DMS153 (cell line): ENCODE measurements at regions not wholly inside any gene's neighbourhood (a gene's known extent, or its start where the extent isn't known, plus 50 kb on each side); places are given as distances from the start of the nearest gene placed in this dataset.
"Not testable (repeated sequence)": the region's sequence is repeated elsewhere in the genome, so short reads cannot be mapped to it uniquely, and the experiment has no call there.

ENCODE experiments used
- DNase-seq: peaks from one replicate; lab custom pipeline; 2025; lab: John Stamatoyannopoulos, UW

DNA sequence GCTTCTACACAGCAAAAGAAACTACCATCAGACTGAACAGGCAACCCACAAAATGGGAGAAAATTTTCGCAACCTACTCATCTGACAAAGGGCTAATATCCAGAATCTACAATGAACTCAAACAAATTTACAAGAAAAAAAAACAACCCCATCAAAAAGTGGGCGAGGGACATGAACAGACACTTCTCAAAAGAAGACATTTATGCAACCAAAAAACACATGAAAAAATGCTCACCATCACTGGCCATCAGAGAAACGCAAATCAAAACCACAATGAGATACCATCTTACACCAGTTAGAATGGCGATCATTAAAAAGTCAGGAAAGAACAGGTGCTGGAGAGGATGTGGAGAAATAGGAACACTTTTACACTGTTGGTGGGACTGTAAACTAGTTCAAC lies 171.8 kb upstream of the IL12B start:
- not testable (repeated sequence) for DNase-seq

- DNase-seq = no peak
These were observed 172.9 kb upstream of the IL12B start for GRCh38 chr5:159503236-159503635.

DNA sequence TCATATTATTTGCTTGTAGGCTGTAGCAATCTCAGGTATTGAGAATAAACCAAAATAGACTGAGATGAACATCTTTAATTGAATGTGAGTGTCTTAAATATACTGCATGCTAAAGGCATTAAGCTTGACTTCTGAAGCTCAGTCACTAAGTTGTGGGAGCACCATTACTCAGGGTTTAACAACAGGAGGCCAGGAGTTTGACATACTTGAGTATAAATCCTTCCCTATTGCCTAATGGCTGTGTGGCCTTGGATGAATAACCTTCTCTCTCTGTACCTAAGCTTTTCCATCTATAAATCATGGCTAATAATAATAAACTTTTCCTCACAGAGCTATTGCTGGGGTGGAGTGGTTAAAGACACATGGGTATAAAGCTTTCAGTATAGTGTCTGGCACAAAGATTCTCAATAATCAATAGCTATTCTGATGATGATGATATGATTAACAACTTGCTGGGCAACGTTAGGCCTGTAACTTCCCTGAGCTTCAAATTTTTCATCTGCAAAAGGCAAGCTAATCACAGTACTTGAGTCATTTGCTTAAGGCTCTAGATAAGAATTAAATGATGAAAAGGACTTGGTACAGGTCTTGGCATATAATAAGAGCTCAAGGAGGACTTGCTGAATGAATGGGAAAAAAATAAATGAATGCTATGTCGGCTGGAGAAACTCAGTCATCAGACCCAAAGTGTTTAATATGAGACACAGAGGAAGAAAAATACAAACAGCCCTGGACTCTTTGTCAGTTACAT lies 174.0 kb upstream of the IL12B start:
- no peak for DNase-seq

GRCh38 chr5:159504857-159505304 lies 174.6 kb upstream of the IL12B start:
- no peak for DNase-seq

- no peak for DNase-seq
These were observed 176.8 kb upstream of the IL12B start for GRCh38 chr5:159507055-159507454.

GRCh38 chr5:159507661-159508060 lies 177.4 kb upstream of the IL12B start:
- DNase-seq = no peak

- DNase-seq = no peak
These were observed 178.1 kb upstream of the IL12B start for GRCh38 chr5:159508344-159508743.

- no peak for DNase-seq
These were observed 178.8 kb upstream of the IL12B start for GRCh38 chr5:159509002-159509660.

- no peak for DNase-seq
These were observed 180.0 kb upstream of the IL12B start for GRCh38 chr5:159510282-159510681.

- no peak for DNase-seq
These were observed 181.3 kb upstream of the IL12B start for GRCh38 chr5:159511570-159511969.

DNA sequence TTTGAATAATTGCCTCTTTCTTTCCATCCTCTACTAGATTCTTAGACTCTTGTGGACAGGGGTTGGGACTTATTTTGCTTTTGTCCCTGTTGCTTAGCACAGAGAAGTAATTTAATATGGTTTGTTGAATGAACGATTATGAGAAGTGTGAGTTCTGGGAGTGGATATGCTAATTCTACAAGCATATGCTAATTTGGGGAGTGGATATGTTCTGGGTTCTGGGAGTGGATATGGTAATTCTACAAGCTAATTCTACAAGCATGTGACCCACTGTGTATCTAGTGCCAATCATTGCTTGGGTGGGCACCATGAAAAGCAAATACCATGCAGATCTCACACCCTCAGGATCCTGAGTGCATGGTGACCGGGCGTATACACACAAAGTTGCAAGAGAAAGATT lies 181.8 kb upstream of the IL12B start:
- no peak for DNase-seq

- DNase-seq = no peak
These were observed 184.0 kb upstream of the IL12B start for GRCh38 chr5:159514229-159514810.

- DNase-seq = no peak
These were observed 184.9 kb upstream of the IL12B start for GRCh38 chr5:159515197-159515596.

- DNase-seq = no peak
These were observed 185.7 kb upstream of the IL12B start for GRCh38 chr5:159515909-159516415.

GRCh38 chr5:159518371-159518770 lies 188.1 kb upstream of the IL12B start:
- no peak for DNase-seq

DNA sequence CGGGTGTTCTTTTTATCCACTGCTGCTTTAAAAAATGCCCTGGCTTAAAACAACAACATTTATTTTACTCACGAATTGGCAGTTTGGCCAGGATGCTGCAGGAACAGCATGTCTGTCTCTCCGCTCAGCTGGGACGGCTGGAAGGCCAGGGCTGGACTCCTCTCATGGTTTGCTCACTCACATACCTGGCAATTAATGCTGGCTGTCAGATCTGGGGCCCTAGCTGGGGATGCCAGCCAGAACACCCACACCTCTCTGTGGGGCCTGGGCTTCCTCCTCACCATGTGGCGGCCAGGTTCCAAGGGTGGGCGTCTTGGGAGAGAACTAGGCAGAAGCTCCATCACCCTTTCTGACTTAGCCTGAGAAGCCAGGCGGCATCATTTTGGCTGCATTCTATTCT lies 189.1 kb upstream of the IL12B start:
- no peak for DNase-seq

DNA sequence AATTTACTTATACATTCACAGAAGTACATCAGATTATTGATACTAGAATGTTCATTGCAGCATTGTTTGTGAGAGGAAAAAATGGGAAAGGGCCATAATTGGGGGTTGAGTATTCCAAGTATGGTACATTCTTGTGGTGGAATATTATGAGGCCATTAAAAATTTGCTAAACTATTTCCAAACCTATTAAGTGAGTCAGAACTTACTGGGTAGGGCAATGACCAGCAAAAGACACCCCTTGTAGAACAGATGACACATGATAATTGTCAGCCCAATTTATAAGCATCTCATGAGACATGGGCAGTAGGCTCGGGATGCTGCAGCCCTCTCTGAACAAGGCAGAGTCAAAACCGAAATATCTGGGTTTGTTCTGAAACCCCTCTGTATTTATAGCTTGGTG lies 192.6 kb upstream of the IL12B start:
- no peak for DNase-seq

DNA sequence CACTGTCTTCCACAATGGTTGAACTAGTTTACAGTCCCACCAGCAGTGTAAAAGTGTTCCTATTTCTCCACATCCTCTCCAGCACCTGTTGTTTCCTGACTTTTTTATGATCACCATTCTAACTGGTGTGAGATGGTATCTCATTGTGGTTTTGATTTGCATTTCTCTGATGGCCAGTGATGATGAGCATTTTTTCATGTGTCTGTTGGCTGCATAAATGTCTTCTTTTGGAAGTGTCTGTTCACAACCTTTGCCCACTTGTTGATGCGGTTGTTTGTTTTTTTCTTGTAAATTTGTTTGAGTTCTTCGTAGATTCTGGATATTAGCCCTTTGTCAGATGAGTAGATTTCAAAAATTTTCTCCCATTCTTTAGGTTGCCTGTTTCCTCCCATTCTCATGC lies 194.0 kb upstream of the IL12B start:
- not testable (repeated sequence) for DNase-seq

DNA sequence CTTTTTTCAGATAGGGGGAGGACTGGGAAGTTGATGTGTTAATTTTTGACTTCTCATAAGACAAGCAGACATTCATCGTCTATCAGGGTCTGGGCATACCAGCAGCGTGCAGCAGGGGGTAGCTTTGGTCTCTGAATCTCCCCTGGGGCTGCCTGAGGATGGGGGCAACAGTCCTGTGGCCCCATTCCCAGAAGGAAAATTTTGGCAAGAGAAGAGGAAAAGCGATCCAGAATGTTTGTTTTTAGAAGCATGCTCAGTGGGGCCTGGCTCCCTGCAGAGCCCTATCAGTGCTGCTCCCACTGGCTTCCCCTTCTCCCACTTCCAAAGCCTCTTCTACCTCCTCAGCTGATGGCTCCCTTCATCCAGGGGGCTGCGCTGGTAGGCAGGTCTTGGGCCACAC lies 194.8 kb upstream of the IL12B start:
- DNase-seq = no peak

- DNase-seq = no peak
These were observed 197.4 kb upstream of the IL12B start for GRCh38 chr5:159527546-159528254.

GRCh38 chr5:159531554-159532105 lies 201.3 kb upstream of the IL12B start:
- no peak for DNase-seq

DNA sequence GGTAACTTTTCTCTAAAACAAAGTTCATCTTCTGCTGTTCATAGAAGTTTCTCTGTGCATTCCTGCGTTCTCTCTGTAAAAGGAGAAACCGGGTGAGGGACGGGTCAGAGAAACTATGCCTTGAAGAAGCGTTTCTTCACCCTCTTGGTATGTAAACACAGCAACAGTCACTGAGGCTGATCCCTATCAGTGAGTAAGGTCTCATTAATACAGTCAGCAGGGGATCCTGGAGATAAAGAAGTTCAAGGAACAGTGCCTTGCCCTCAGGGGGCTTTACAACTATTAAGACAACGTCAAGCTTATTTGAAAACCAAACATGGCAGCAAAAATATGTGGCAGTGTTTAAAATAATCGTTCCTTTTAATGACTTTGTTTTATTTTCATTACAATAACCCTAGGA lies 202.9 kb upstream of the IL12B start:
- DNase-seq = no peak
